Choroid plexus epithelial cell (primary cell): ENCODE measurements at regions not wholly inside any gene's neighbourhood (a gene's known extent, or its start where the extent isn't known, plus 50 kb on each side); places are given as distances from the start of the nearest gene placed in this dataset.

Source experiments
- DNase-seq: peaks from one replicate; pipeline ENCODE4 v3.0.0-alpha.2; 2010; ENCODE audit warnings: low read depth
- H3K4me3 ChIP-seq: 2 replicates; pipeline ENCODE4 v1.5.1; 2011; ENCODE audit warnings: low read depth, mild to moderate bottlenecking, control low read depth, low read length, moderate library complexity
- TF ChIP-seq, protein P1 (sequence below): conservative IDR thresholded peaks from 2 replicates; pipeline ENCODE4 v1.5.1; 2011; ENCODE audit warnings: low read depth, mild to moderate bottlenecking, control low read depth, inconsistent platforms, low read length, moderate library complexity

DNA sequence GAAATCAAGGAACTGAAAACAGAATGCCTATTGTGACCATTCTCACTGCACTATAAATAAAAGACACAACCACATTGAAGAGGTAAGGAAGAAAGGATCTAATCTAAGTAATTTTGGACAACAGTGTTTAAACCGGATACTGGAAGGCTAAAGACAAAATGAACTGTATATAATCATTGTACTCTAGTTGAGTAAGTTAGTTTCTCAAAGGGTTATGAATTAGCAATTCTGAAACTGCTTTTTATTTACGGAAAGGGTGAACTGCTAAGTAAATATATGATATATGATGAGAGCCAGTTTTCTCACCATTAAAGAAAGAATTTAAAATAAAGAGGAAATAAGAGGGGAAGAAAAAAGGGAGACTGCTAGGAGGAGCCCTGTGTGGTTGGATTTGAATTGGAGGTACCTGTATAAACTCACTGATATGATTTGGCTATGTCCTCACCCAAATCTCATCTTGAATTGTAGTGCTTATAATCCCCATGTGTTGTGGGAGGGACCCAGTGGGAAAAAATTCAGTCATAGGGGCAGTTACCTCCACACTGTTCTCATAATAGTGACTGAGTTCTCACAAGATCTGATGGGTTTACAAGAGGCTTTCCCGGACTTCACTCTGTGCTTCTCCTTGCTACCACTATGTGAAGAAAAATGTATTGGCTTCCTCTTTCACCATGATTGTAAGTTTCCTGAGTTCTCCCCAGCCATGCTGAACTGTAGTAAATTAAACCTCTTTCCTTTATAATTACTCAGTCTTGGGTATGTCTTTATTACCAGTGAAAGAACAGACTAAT lies 607.7 kb downstream of the PYDC2 start:
- DNase-seq = no peak
- no peak overlapping the region for H3K4me3 ChIP-seq
- TF ChIP-seq, protein P1, sequence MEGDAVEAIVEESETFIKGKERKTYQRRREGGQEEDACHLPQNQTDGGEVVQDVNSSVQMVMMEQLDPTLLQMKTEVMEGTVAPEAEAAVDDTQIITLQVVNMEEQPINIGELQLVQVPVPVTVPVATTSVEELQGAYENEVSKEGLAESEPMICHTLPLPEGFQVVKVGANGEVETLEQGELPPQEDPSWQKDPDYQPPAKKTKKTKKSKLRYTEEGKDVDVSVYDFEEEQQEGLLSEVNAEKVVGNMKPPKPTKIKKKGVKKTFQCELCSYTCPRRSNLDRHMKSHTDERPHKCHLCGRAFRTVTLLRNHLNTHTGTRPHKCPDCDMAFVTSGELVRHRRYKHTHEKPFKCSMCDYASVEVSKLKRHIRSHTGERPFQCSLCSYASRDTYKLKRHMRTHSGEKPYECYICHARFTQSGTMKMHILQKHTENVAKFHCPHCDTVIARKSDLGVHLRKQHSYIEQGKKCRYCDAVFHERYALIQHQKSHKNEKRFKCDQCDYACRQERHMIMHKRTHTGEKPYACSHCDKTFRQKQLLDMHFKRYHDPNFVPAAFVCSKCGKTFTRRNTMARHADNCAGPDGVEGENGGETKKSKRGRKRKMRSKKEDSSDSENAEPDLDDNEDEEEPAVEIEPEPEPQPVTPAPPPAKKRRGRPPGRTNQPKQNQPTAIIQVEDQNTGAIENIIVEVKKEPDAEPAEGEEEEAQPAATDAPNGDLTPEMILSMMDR = no peak

DNA sequence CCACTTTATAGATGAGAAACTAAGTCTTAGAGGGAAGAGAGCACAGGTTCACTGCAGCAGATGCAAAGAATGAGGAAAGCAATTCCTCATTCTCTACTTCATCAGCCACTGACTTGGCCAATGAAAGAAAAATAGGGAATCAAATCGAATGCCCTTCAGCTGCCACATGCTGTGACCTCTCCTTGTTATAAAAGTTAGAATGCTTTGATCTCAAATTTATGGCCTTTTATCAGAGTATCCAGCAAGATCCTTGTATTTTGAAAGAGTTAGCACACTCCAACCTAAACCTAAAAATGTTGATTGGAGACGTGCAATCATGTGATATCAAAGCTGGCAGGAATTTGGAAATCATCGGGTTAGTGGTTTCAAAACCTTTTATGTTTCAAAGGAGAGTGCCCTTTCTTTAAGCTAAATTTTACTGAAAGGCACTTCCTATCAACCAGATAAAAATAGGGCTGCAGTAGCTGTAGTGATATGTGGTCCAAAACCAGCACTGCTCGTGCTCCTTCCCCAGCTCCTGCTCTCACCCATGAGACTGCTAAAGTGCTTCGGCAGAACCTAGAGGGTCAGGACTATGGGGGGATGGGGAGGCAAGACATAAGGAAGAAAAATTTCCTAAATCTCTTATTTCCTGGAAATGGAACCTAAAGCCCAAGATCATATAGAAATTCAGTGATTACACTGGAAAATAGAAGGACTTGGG lies 617.0 kb downstream of the PYDC2 start:
- TF ChIP-seq, protein P1 = no peak
- DNase-seq = no peak
- H3K4me3 ChIP-seq = no peak overlapping the region

DNA sequence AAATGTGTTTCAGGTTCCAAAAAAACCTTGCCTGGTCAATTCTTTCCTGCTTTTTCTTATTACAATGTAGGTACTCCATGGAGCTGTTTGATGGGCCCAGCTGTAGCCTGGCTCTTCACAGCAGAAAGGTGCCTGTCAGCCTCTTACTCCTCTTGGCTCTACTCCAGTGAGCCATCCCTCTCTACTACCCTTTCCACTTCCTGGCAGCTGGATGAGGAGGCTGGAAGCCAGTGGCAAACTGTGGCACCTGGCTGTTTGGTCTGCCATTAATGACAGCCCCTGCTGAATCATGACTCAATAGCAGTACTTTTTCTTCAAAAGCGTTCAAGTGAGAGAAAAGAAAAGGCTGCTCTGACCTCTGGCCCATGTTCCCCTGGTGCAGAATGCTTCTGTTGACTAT lies 618.1 kb downstream of the PYDC2 start:
- TF ChIP-seq, protein P1 = no peak
- DNase-seq = no peak
- no peak overlapping the region for H3K4me3 ChIP-seq

DNA sequence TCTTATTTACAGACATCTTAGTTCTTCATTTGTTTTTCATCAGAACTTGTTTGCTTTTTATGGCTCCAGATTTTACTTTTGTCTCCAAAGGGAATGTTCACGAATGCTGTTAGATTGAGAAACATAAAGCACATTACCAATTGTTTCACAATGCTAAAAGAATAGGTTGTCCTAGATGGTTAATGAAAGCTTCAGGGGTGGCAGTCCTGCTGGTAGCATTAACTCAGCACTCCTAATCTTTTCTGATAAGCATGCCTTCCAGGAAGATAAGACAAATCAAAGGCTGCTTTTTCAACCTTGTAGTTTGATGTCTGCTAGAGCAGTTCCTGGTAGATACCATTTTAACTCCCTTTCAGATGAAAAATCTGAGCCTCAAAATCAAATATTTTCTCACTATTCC lies 619.4 kb downstream of the PYDC2 start:
- no peak for DNase-seq
- TF ChIP-seq, protein P1 = no peak
- H3K4me3 ChIP-seq = no peak overlapping the region

DNA sequence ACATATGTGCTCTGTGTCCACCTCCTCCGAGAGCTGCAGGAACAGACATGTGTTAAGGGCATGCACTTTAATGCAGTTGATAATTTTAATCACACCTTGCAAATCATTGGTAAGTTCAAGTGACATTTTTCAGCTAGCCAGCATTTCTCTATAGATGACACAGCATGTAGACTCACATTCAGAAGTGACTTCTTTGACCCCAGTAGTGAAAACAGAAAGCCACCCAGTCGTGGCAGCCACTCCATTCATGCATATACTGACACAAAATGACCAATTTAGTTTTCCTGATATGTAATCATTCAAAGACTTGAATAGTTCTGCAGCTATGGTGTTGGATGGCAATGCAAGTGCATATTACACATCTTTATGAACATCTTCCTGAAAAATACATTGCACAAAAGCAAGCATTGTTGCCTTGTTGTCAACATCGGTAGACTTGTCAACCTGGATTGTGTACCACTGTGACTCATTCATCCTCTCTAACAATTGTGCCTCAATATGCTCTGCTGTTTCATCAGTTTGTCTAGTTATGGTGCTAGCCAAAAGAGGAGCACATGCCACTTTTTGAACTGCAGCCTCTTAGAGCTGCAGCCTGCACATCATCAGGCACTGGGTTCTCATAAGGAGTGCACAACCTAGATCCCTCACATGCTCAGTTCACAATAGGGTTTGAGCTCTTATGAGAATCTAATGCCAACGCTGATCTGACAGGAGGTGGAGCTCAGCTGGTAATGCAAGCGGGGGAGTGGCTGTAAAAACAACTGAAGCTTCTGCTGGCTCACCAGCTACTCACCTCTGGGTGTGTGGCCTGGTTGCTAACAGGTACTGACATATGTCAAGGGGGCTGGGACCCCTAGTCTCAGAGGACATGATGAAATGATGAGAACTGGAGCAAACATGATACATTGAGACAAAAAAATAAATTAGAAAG lies 622.0 kb downstream of the PYDC2 start:
- no peak overlapping the region for H3K4me3 ChIP-seq
- TF ChIP-seq, protein P1 = no peak
- DNase-seq = no peak
